Erythroblast (primary cell): ENCODE measurements at regions not wholly inside any gene's neighbourhood (a gene's known extent, or its start where the extent isn't known, plus 50 kb on each side); places are given as distances from the start of the nearest gene placed in this dataset.

Source experiments
- GATA1 ChIP-seq: IDR thresholded peaks from 2 replicates; pipeline ENCODE4 v1.6.1; 2011; ENCODE audit warnings: low read depth, mild to moderate bottlenecking, control low read depth, low read length, moderate library complexity
- POLR2A ChIP-seq: IDR thresholded peaks from 2 replicates; pipeline ENCODE4 v1.6.1; 2011; ENCODE audit warnings: mild to moderate bottlenecking, low read length

DNA sequence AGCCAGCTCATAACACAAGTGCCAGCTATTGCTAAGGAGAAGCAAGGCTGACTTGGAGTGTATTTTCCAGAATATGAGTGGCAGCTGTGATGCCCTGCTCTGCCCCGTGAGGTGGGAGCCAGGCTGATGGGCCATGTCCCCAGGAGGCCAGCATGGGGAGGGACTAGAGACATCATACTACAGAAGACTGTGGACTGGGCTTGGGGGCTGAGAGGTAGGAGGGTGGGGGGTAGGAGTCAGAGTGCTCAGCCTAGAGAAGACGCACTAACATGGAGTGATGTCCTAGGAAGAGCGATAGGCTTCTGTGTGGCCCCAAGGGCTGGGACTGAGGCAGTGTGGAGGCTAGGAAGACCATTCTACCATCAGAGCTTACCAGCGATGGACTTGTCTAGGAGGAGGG is 143.7 kb downstream of the WSCD1 start:
- TF ChIP-seq POLR2A (no peak), GATA1 (no peak)
